Liver (tissue), 8 donors: ENCODE measurements at regions not wholly inside any gene's neighbourhood (a gene's known extent, or its start where the extent isn't known, plus 50 kb on each side); places are given as distances from the start of the nearest gene placed in this dataset.

ENCODE experiments used
- DNase-seq: peaks from one replicate; pipeline ENCODE4 v3.0.0-alpha.2; 2017; ENCODE audit warnings: low spot score
- H3K27ac ChIP-seq, 2 donors: one replicate each; pipeline ENCODE4 v1.7.0; 2013; ENCODE audit warnings: inconsistent platforms in 2 of 2, low read length in 2 of 2, control low read depth in 1 of 2, low read depth in 1 of 2, mild to moderate bottlenecking in 1 of 2
- H3K27me3 ChIP-seq, 4 donors: one replicate each; pipeline versions ENCODE4 v1.6.1 to v1.7.0; 2013; ENCODE audit warnings: low read length in 3 of 4, inconsistent platforms in 1 of 4, mild to moderate bottlenecking in 1 of 4, moderate library complexity in 1 of 4; ENCODE audit not compliant: control insufficient read depth in 4 of 4, insufficient read depth in 4 of 4
- H3K36me3 ChIP-seq, 4 donors: one replicate each; pipeline versions ENCODE4 v1.6.1 to v1.7.0; 2013; ENCODE audit warnings: low read length in 3 of 4, mild to moderate bottlenecking in 3 of 4, low read depth in 1 of 4, moderate library complexity in 1 of 4; ENCODE audit not compliant: control insufficient read depth in 4 of 4, insufficient read depth in 3 of 4
- H3K4me1 ChIP-seq, 4 donors: one replicate each; pipeline versions ENCODE4 v1.6.1 to v1.7.0; 2013; ENCODE audit warnings: low read length in 3 of 4, mild to moderate bottlenecking in 3 of 4, moderate library complexity in 1 of 4; ENCODE audit not compliant: control insufficient read depth in 4 of 4, insufficient read depth in 4 of 4
- H3K4me3 ChIP-seq, 3 donors: one replicate each; pipeline versions ENCODE4 v1.6.1 to v1.7.0; 2013; ENCODE audit warnings: low read length in 3 of 3, control low read depth in 1 of 3, low read depth in 1 of 3, mild to moderate bottlenecking in 1 of 3
- H3K9ac ChIP-seq, 2 donors: one replicate each; pipeline ENCODE4 v1.7.0; 2013; ENCODE audit warnings: low read length in 2 of 2, mild to moderate bottlenecking in 2 of 2, moderate library complexity in 2 of 2, control low read depth in 1 of 2, low read depth in 1 of 2
- H3K9me3 ChIP-seq, 4 donors: one replicate each; pipeline versions ENCODE4 v1.6.1 to v1.7.0; 2013; ENCODE audit warnings: low read length in 3 of 4; ENCODE audit not compliant: control insufficient read depth in 4 of 4
- CTCF ChIP-seq: fragments of 150-350 bp; IDR thresholded peaks from 2 replicates; pipeline ENCODE4 v1.5.1; 2017; ENCODE audit warnings: improper control_type of control experiment, low read depth, low read length; ENCODE audit not compliant: missing input control
- EGR1 ChIP-seq, 2 donors: IDR thresholded peaks; 2 replicates each; pipeline ENCODE4 v1.6.1; 2016 to 2018; ENCODE audit warnings: antibody characterized with exemption in 2 of 2, low read depth in 2 of 2
- FOXA1 ChIP-seq: IDR thresholded peaks from 2 replicates; pipeline ENCODE4 v1.6.1; 2016; ENCODE audit warnings: antibody characterized with exemption
- FOXA2 ChIP-seq: IDR thresholded peaks from 2 replicates; pipeline ENCODE4 v1.6.1; 2016; ENCODE audit warnings: antibody characterized with exemption
- GABPA ChIP-seq, 2 donors: IDR thresholded peaks in 1 of 2; conservative IDR thresholded peaks in 1 of 2; 2 replicates each; pipeline ENCODE4 v1.6.1; 2016; ENCODE audit warnings: antibody characterized with exemption in 2 of 2, mild to moderate bottlenecking in 1 of 2, moderate library complexity in 1 of 2
- HNF4A ChIP-seq, 2 donors: conservative IDR thresholded peaks; 2 replicates each; pipeline ENCODE4 v1.6.1; 2016; ENCODE audit warnings: antibody characterized with exemption in 2 of 2, mild to moderate bottlenecking in 2 of 2
- HNF4G ChIP-seq: IDR thresholded peaks from 2 replicates; pipeline ENCODE4 v1.6.1; 2016; ENCODE audit warnings: antibody characterized with exemption
- JUND ChIP-seq, 2 donors: IDR thresholded peaks; 2 replicates each; pipeline ENCODE4 v1.6.1; 2016; ENCODE audit warnings: antibody characterized with exemption in 2 of 2
- MAX ChIP-seq: IDR thresholded peaks from 2 replicates; pipeline ENCODE4 v1.6.1; 2016; ENCODE audit warnings: antibody characterized with exemption
- NR2F2 ChIP-seq: IDR thresholded peaks from 2 replicates; pipeline ENCODE4 v1.6.1; 2016; ENCODE audit warnings: antibody characterized with exemption
- RAD21 ChIP-seq, 2 donors: IDR thresholded peaks; 2 replicates each; pipeline ENCODE4 v1.6.1; 2016; ENCODE audit warnings: antibody characterized with exemption in 2 of 2, mild to moderate bottlenecking in 2 of 2
- RXRA ChIP-seq, 2 donors: IDR thresholded peaks; 2 replicates each; pipeline ENCODE4 v1.6.1; 2017 to 2018; ENCODE audit warnings: antibody characterized with exemption in 2 of 2, mild to moderate bottlenecking in 1 of 2
- TAF1 ChIP-seq: conservative IDR thresholded peaks from 2 replicates; pipeline ENCODE4 v1.6.1; 2016; ENCODE audit warnings: antibody characterized with exemption, mild to moderate bottlenecking
- YY1 ChIP-seq: IDR thresholded peaks from 2 replicates; pipeline ENCODE4 v1.6.1; 2016; ENCODE audit warnings: antibody characterized with exemption, mild to moderate bottlenecking
- WGBS: extraction: QIAGEN DNeasy Blood & Tissue Kit; methylation state at CpG from one replicate; pipeline ENCODE4 v1.1.7; 2013; 5-methylcytosine and 5-hydroxymethylcytosine counted together
- TF ChIP-seq, protein P1 (sequence below): IDR thresholded peaks from 2 replicates; pipeline ENCODE4 v1.6.1; 2016; ENCODE audit warnings: antibody characterized with exemption, mild to moderate bottlenecking
- TF ChIP-seq, protein P2 (sequence below): IDR thresholded peaks from 2 replicates; pipeline ENCODE4 v1.6.1; 2016; ENCODE audit warnings: antibody characterized with exemption
- donor health status: healthy.
- donor health status: healthy.
- donor health status: healthy.
- donor health status: healthy.
- donor health status: healthy.

- H3K9ac ChIP-seq: no peak overlapping the region
- H3K4me1 ChIP-seq: no peaks in the 10 kb centered on the region
- TF ChIP-seq EGR1 (IDR thresholded peaks at IDR 0.05; ENCODE audit: low read depth in 2 of 2): no peak
- TF ChIP-seq, protein P1, sequence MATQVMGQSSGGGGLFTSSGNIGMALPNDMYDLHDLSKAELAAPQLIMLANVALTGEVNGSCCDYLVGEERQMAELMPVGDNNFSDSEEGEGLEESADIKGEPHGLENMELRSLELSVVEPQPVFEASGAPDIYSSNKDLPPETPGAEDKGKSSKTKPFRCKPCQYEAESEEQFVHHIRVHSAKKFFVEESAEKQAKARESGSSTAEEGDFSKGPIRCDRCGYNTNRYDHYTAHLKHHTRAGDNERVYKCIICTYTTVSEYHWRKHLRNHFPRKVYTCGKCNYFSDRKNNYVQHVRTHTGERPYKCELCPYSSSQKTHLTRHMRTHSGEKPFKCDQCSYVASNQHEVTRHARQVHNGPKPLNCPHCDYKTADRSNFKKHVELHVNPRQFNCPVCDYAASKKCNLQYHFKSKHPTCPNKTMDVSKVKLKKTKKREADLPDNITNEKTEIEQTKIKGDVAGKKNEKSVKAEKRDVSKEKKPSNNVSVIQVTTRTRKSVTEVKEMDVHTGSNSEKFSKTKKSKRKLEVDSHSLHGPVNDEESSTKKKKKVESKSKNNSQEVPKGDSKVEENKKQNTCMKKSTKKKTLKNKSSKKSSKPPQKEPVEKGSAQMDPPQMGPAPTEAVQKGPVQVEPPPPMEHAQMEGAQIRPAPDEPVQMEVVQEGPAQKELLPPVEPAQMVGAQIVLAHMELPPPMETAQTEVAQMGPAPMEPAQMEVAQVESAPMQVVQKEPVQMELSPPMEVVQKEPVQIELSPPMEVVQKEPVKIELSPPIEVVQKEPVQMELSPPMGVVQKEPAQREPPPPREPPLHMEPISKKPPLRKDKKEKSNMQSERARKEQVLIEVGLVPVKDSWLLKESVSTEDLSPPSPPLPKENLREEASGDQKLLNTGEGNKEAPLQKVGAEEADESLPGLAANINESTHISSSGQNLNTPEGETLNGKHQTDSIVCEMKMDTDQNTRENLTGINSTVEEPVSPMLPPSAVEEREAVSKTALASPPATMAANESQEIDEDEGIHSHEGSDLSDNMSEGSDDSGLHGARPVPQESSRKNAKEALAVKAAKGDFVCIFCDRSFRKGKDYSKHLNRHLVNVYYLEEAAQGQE: no peak
- no peak for TF ChIP-seq HNF4A (conservative IDR thresholded peaks at IDR 0.05)
- no peak for TF ChIP-seq MAX
- no peak for TF ChIP-seq NR2F2
- TF ChIP-seq HNF4G: no peak
- no peak for TF ChIP-seq TAF1
- no peak for TF ChIP-seq RXRA (IDR thresholded peaks at IDR 0.05)
- TF ChIP-seq GABPA (IDR thresholded peaks at IDR 0.05 in 1 of 2, conservative IDR thresholded peaks at IDR 0.05 in 1 of 2): no peak
- TF ChIP-seq, protein P2, sequence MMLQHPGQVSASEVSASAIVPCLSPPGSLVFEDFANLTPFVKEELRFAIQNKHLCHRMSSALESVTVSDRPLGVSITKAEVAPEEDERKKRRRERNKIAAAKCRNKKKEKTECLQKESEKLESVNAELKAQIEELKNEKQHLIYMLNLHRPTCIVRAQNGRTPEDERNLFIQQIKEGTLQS: no peak
- no peak for TF ChIP-seq CTCF
- H3K36me3 ChIP-seq: no peaks in the 10 kb centered on the region
- no peaks in the 10 kb centered on the region for H3K27me3 ChIP-seq
- DNase-seq: no peak
- no peak overlapping the region for H3K27ac ChIP-seq
- WGBS: 62% methylated on average over 2 of the region's 2 CpGs
- no peaks in the 10 kb centered on the region for H3K9me3 ChIP-seq
- H3K4me3 ChIP-seq: no peak overlapping the region
Observed at GRCh38 chr10:64486149-64486548, 964.9 kb downstream of the REEP3 start.

DNA sequence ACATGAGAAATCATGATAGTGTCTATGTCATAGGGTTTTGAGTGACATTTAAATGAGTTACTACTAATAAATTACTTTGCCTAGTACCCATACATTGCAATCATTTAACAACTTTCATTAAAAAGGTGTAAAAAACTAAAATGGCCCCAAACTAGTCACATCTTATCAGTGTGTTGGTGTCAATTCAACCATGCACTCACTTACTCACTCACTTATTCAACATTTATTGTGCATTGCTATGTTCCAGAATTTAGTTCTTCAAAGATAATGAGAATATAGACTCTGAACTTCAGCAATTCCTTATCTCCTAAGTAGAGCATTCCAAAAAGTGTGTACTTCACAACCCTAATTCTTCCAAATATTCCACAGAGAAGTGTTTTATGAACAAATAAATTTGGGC lies 965.7 kb downstream of the REEP3 start:
- no peak for DNase-seq
- no peak overlapping the region for H3K4me3 ChIP-seq
- no peaks in the 10 kb centered on the region for H3K9me3 ChIP-seq
- TF ChIP-seq NR2F2 (no peak), FOXA2 (no peak), YY1 (no peak), MAX (no peak), EGR1 (IDR thresholded peaks at IDR 0.05; ENCODE audit: low read depth in 2 of 2) (no peak), HNF4G (no peak), CTCF (no peak), HNF4A (conservative IDR thresholded peaks at IDR 0.05) (no peak), RAD21 (IDR thresholded peaks at IDR 0.05) (no peak), JUND (IDR thresholded peaks at IDR 0.05) (no peak), FOXA1 (no peak), RXRA (IDR thresholded peaks at IDR 0.05) (no peak)
- TF ChIP-seq, protein P2: no peak
- TF ChIP-seq, protein P1: no peak
- no peak overlapping the region for H3K9ac ChIP-seq
- no peaks in the 10 kb centered on the region for H3K27me3 ChIP-seq
- no peaks in the 10 kb centered on the region for H3K36me3 ChIP-seq
- H3K4me1 ChIP-seq: no peaks in the 10 kb centered on the region
- no peak overlapping the region for H3K27ac ChIP-seq
